NCI-H2171 treated with DMSO at 0.1 percent for 48 hours (cell line): ENCODE measurements at regions not wholly inside any gene's neighbourhood (a gene's known extent, or its start where the extent isn't known, plus 50 kb on each side); places are given as distances from the start of the nearest gene placed in this dataset.
"Not testable (repeated sequence)": the region's sequence is repeated elsewhere in the genome, so short reads cannot be mapped to it uniquely, and the experiment has no call there.

Experiments
- DNase-seq: peaks from one replicate; lab custom pipeline; 2025; lab: John Stamatoyannopoulos, UW

GRCh38 chr4:174009686-174010451 lies 273.6 kb downstream of the FBXO8 start:
- DNase-seq: no peak

DNA sequence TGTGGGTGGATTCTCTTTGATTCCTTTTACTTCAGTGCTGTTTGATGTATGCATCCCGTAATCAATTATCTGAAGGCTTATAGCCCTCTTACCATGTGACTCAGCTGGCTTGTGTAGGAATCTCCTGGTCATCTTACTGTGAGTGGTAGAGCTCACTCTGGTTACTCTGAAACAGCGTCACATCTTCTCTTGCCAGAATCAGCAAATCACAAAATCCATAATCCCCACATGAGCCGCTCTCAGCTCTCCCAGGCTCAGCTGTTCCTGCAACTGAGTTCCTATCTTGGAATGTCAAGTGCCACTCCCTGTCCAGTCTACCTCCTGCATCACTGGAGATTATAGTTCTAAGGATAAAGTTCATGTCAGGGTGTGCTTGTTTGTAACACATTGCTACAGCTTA lies 278.0 kb downstream of the FBXO8 start:
- no peak for DNase-seq

GRCh38 chr4:173998471-173999144 lies 284.9 kb downstream of the FBXO8 start:
- DNase-seq: no peak

GRCh38 chr4:173995779-173996178 lies 287.7 kb downstream of the FBXO8 start:
- DNase-seq: not testable (repeated sequence)

DNA sequence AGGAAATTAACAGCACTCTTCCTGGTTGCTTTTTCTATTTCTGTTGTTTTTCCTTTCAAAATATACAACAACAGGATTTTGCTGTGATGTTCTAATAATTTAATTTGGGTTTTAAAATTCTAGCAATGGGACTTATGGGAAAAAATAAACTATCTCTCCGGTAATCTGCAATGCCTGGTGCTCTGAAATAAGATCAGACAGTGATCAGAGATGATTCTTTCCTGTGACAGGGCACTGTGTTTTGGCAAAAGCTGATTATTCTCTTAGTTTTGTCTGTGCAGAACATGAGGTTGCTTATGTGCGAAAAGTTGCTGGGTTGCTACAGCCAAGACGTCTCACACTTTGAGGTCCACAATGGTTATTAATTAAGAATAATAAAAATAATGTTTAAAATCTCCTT lies 291.7 kb downstream of the FBXO8 start:
- no peak for DNase-seq

GRCh38 chr4:173991316-173991715 lies 292.2 kb downstream of the FBXO8 start:
- no peak for DNase-seq

- no peak for DNase-seq
Observed at GRCh38 chr4:173990869-173991210, 292.6 kb downstream of the FBXO8 start.

GRCh38 chr4:173990126-173990868 lies 293.2 kb downstream of the FBXO8 start:
- peak; percentile 20 for DNase-seq

GRCh38 chr4:173963523-173963922 lies 319.9 kb downstream of the FBXO8 start:
- DNase-seq: not testable (repeated sequence)

DNA sequence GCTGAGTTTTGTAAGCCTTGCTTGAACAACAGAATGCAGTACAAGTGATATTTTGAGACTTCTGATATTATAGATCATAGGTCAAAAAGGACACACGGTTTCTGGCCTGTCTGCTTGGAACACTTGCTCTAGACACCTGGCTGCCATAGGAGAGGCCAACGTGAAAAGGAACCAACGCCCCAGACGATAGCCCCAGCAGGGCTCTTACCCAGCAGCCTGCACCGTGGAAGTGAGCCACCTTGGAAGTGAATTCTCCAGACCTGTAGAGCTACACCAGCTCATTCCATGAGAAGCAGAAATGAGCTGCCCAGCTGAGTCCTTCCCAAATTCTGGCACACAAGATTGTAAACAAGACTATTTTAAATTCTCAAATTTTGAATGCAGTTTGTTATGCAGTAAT lies 323.1 kb downstream of the FBXO8 start:
- DNase-seq: no peak

DNA sequence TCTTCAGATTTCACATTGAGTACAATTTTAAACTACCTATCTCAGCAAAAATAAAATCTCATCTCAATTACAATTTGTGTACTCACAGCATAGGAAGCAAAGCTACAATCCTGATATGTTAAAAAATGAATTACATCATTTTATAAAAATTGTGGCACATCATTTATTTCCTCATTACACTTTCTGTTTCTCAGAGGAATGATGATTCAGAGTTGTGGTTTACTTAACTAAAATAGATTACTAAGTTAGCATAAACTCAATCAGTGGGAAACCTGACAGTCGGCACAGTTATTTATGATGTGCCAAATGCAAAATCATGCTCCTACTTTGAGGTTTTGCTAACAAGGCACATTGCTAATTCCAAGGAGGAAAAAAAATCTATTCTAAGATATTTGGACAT lies 325.0 kb downstream of the FBXO8 start:
- no peak for DNase-seq

- DNase-seq: no peak
Observed at GRCh38 chr4:173943547-173943946, 339.9 kb downstream of the FBXO8 start.

DNA sequence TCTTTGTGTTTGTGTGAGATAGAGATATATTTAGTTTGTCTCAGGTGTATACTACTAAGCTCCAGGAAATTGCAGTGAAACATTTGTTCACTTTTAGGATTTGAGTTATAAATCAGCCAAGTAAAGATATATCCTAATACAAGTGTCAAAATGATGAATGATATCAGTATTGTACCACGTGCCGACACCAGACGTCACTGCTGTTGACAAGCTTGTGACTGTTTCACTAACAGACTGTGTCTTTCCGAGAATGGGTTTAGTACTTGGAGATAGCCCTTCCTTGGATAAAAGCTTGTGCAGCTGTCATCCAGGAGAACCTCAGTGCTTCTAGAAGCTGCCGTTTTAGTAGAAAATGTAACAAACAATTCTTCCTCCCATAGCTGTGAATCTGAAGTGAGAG lies 343.3 kb downstream of the FBXO8 start:
- no peak for DNase-seq

GRCh38 chr4:173937631-173938270 lies 345.7 kb downstream of the FBXO8 start:
- DNase-seq: no peak

DNA sequence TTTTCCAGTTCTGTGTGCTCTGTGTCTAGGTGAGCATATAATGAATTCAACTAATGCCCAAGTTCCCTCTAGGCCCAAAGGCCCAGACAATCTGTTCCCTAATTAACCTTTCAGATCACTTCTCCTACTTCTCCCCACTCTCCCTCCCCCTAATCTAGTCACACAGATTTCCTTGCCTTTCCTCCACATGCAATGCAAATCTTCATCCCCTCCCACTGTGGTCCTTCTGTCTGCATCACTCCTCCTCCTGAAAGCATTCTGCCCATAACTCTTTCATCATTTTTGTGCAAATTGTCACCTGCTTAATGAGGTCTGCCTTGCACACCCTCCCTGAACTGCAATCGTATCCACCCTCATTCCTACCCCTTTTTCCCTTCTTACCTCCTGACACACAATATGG lies 346.6 kb downstream of the FBXO8 start:
- DNase-seq: no peak

DNA sequence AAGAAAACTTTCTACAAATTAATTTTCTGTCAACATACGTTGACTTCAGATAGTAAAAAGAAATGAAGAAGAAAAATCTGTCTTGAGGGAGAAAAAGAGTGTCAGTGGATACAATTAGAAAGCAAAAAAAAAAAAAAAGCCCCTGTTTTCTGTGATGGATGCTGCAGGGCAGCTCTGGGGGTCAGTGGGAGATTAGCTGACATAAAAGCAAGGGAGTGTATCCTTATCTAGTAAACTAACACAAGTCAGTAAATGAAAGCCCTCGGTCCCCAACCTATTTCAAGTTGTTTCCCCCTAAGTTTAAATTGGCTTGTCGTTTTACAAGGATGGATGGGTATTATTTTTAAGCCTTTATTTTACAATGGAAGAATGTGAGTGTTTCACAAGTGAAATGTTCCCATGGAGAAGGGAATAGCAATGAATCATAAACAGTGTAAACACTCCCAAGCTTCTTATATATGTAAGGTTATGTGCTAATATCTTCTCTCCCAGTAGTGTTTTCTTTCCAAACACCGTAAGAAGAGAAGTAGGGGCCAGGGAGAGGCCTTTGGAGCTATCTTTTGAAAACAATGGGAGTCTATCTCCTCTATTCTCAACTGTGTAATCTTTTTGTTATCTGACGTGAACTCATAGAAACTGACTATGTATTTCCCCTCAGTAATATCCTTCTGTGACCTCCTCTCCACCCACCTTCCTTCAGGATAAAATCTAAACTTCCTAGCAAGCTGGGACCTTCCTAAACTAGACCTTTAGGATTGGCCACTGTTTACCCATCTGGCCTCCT lies 347.7 kb downstream of the FBXO8 start:
- DNase-seq: no peak

GRCh38 chr4:173934933-173935620 lies 348.4 kb downstream of the FBXO8 start:
- DNase-seq: no peak

- DNase-seq: no peak
Observed at GRCh38 chr4:173934201-173934600, 349.3 kb downstream of the FBXO8 start.

DNA sequence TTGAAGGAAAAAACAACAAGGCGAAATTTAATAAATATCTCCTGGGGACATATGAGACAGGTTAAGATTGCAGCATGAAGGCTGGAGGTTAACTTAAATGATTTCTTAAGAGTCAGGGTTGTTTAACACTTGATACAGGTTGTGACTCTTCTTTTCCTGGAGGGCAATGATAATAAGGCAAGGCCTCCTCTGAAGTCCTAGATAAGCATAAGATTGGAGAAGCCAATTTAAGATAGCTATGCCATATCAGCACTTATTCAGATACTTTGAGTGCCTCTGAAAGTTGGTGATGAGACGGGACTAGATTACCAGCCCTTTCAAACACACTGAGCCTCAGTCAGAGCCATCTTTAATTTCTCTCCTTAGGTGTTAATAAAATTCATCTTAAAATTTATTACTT lies 350.8 kb downstream of the FBXO8 start:
- DNase-seq: no peak

- DNase-seq: no peak
Observed at GRCh38 chr4:173930329-173930967, 353.0 kb downstream of the FBXO8 start.

- no peak for DNase-seq
Observed at GRCh38 chr4:173929921-173930320, 353.5 kb downstream of the FBXO8 start.
